ENCODE measurements at regions not wholly inside any gene's neighbourhood (a gene's known extent, or its start where the extent isn't known, plus 50 kb on each side); places are given as distances from the start of the nearest gene placed in this dataset.

DNA sequence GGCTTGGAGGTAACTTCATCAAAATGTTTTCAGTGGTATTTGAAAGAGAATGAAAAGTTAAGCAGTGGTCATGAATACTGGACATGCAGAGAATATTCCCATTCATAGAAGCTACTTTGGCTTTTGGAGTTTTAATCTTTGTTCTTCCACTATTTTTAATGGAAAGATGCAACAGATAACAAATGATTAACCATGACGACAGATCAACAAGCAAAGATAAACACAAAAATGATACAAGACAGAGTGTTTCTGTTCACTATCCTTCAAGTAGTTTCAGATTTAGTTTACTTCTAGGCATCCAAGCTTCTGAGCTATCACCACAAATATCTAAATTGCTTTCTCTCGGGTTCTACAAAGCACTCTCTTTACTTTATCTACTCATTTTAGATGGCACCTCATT lies 1004.9 kb upstream of the ADGRL3 start:
- H3K27me3 Mint-ChIP-seq (ENCODE audit: low read depth), result no peaks in the 10 kb centered on the region
- H3K9me3 Mint-ChIP-seq, result peaks cover 23% of the 10 kb centered on the region
- no peak for DNase-seq (ENCODE audit: low spot score in 2 of 2, unreplicated experiment in 2 of 2)
- peak overlapping the region; percentile 52 for H3K27ac Mint-ChIP-seq
- no peak overlapping the region for H3K4me3 Mint-ChIP-seq
- no peak for TF ChIP-seq CTCF (IDR thresholded peaks at IDR 0.05; ENCODE audit: unreplicated experiment)
- peaks cover 7% of the 10 kb centered on the region for H3K4me1 Mint-ChIP-seq
- peaks cover 7% of the 10 kb centered on the region for H3K36me3 Mint-ChIP-seq

GRCh38 chr4:60201052-60201673 lies 999.0 kb upstream of the ADGRL3 start:
- H3K4me1 Mint-ChIP-seq, result no peaks in the 10 kb centered on the region
- peak; percentile 86 for TF ChIP-seq CTCF (IDR thresholded peaks at IDR 0.05; ENCODE audit: unreplicated experiment)
- no peaks in the 10 kb centered on the region for H3K27me3 Mint-ChIP-seq (ENCODE audit: low read depth)
- H3K9me3 Mint-ChIP-seq, result peaks cover 3% of the 10 kb centered on the region
- no peaks in the 10 kb centered on the region for H3K36me3 Mint-ChIP-seq
- no peak overlapping the region for H3K27ac Mint-ChIP-seq
- DNase-seq (ENCODE audit: low spot score in 2 of 2, unreplicated experiment in 2 of 2), result peak; percentile 26 to 63
- no peak overlapping the region for H3K4me3 Mint-ChIP-seq

GRCh38 chr4:60209588-60209987 lies 990.5 kb upstream of the ADGRL3 start:
- Mint-ChIP-seq H3K27ac (no peak overlapping the region), H3K4me3 (no peak overlapping the region), H3K36me3 (peaks cover 5% of the 10 kb centered on the region), H3K4me1 (no peaks in the 10 kb centered on the region), H3K27me3 (ENCODE audit: low read depth) (no peaks in the 10 kb centered on the region), H3K9me3 (peaks cover 19% of the 10 kb centered on the region)
- TF ChIP-seq CTCF (IDR thresholded peaks at IDR 0.05; ENCODE audit: unreplicated experiment), result no peak
- no peak for DNase-seq (ENCODE audit: low spot score in 2 of 2, unreplicated experiment in 2 of 2)

DNA sequence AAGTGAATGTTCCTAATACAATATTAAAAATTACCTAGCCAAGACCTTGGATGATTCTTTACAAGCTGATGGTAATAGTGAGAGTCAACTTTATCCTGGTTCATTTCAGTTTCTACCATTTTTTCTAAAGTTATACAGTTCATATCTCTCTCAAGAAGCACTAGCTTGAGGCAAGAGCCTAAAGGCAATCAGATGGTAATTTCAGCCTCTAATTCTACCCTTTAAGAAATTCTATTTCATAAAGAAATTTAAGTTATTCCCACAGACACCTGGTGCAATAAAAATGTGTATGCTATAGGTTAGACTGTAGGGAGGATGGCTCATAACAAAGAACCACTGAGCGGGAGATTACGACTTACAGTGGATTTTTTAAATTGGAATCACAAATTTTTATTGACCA lies 984.2 kb upstream of the ADGRL3 start:
- Mint-ChIP-seq H3K27me3 (ENCODE audit: low read depth) (no peaks in the 10 kb centered on the region), H3K27ac (no peak overlapping the region), H3K4me3 (no peak overlapping the region), H3K9me3 (peaks cover 5% of the 10 kb centered on the region), H3K4me1 (no peaks in the 10 kb centered on the region), H3K36me3 (no peaks in the 10 kb centered on the region)
- no peak for DNase-seq (ENCODE audit: low spot score in 2 of 2, unreplicated experiment in 2 of 2)
- no peak for TF ChIP-seq CTCF (IDR thresholded peaks at IDR 0.05; ENCODE audit: unreplicated experiment)

- TF ChIP-seq CTCF (IDR thresholded peaks at IDR 0.05; ENCODE audit: unreplicated experiment), result no peak
- H3K4me3 Mint-ChIP-seq, result no peak overlapping the region
- no peaks in the 10 kb centered on the region for H3K9me3 Mint-ChIP-seq
- no peak for DNase-seq (ENCODE audit: low spot score in 2 of 2, unreplicated experiment in 2 of 2)
- H3K27ac Mint-ChIP-seq, result no peak overlapping the region
- no peaks in the 10 kb centered on the region for H3K4me1 Mint-ChIP-seq
- no peaks in the 10 kb centered on the region for H3K36me3 Mint-ChIP-seq
- H3K27me3 Mint-ChIP-seq (ENCODE audit: low read depth), result no peaks in the 10 kb centered on the region
Observed at GRCh38 chr4:60216752-60217151, 983.4 kb upstream of the ADGRL3 start.

DNA sequence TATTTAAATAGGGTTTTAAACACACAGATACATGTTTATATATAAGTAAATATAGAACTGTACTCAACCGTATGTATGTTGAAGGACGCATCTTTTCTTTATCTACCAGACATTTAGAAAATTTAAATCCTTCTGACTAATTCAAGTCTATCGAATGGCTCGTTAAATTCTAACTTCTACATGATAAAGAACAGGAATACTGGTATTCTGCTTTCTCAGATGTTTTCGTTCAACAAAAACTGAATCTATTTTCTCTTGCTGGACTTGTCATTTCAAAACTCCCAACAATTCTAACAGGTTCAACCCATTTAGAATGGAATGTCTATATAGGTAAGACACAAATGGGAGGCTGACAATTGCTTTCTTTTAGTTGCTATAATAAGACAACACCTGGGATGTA lies 978.3 kb upstream of the ADGRL3 start:
- no peak for DNase-seq (ENCODE audit: low spot score in 2 of 2, unreplicated experiment in 2 of 2)
- H3K36me3 Mint-ChIP-seq, result no peaks in the 10 kb centered on the region
- H3K27ac Mint-ChIP-seq, result no peak overlapping the region
- H3K9me3 Mint-ChIP-seq, result no peaks in the 10 kb centered on the region
- TF ChIP-seq CTCF (IDR thresholded peaks at IDR 0.05; ENCODE audit: unreplicated experiment), result no peak
- no peak overlapping the region for H3K4me3 Mint-ChIP-seq
- H3K27me3 Mint-ChIP-seq (ENCODE audit: low read depth), result no peaks in the 10 kb centered on the region
- peaks cover 9% of the 10 kb centered on the region for H3K4me1 Mint-ChIP-seq

All from mesothelial cell of epicardium (in vitro differentiated cells).